GM21576 (cell line): ENCODE measurements at regions not wholly inside any gene's neighbourhood (a gene's known extent, or its start where the extent isn't known, plus 50 kb on each side); places are given as distances from the start of the nearest gene placed in this dataset.

ENCODE experiments used
- ATAC-seq: cut with Tn5 transposase; IDR thresholded peaks from one replicate; pipeline ENCODE4 v1.9.1; 2021; ENCODE audit warnings: mild to moderate bottlenecking, moderate library complexity; ENCODE audit not compliant: unreplicated experiment

GRCh38 chr1:88404582-88404981 is 279.5 kb upstream of the PKN2 start:
- no peak for ATAC-seq

- no peak for ATAC-seq
Observed at GRCh38 chr1:88407248-88407647, 276.8 kb upstream of the PKN2 start.

GRCh38 chr1:88421997-88422396 is 262.1 kb upstream of the PKN2 start:
- ATAC-seq: no peak

GRCh38 chr1:88433556-88433955 is 250.5 kb upstream of the PKN2 start:
- ATAC-seq: no peak

GRCh38 chr1:88434836-88435235 is 249.2 kb upstream of the PKN2 start:
- ATAC-seq: no peak

- ATAC-seq: no peak
Observed at GRCh38 chr1:88441022-88441421, 243.1 kb upstream of the PKN2 start.

- no peak for ATAC-seq
Observed at GRCh38 chr1:88451856-88452255, 232.2 kb upstream of the PKN2 start.

- ATAC-seq: no peak
Observed at GRCh38 chr1:88453295-88453694, 230.8 kb upstream of the PKN2 start.

GRCh38 chr1:88454781-88455180 is 229.3 kb upstream of the PKN2 start:
- ATAC-seq: no peak

- no peak for ATAC-seq
Observed at GRCh38 chr1:88455621-88456256, 228.3 kb upstream of the PKN2 start.

GRCh38 chr1:88457197-88457596 is 226.9 kb upstream of the PKN2 start:
- ATAC-seq: no peak

GRCh38 chr1:88461007-88461406 is 223.1 kb upstream of the PKN2 start:
- no peak for ATAC-seq

GRCh38 chr1:88462096-88462487 is 222.0 kb upstream of the PKN2 start:
- no peak for ATAC-seq

GRCh38 chr1:88462488-88463261 is 221.4 kb upstream of the PKN2 start:
- ATAC-seq: no peak

GRCh38 chr1:88463401-88463985 is 220.6 kb upstream of the PKN2 start:
- ATAC-seq: no peak

GRCh38 chr1:88466011-88466410 is 218.1 kb upstream of the PKN2 start:
- ATAC-seq: no peak

GRCh38 chr1:88466899-88467580 is 217.0 kb upstream of the PKN2 start:
- no peak for ATAC-seq

GRCh38 chr1:88472298-88472697 is 211.8 kb upstream of the PKN2 start:
- ATAC-seq: no peak

- ATAC-seq: no peak
Observed at GRCh38 chr1:88472714-88473113, 211.4 kb upstream of the PKN2 start.

- no peak for ATAC-seq
Observed at GRCh38 chr1:88474555-88475304, 209.3 kb upstream of the PKN2 start.

GRCh38 chr1:88484881-88485280 is 199.2 kb upstream of the PKN2 start:
- ATAC-seq: no peak
